NCI-H345 treated with DMSO at 0.1 percent for 48 hours (cell line): ENCODE measurements at regions not wholly inside any gene's neighbourhood (a gene's known extent, or its start where the extent isn't known, plus 50 kb on each side); places are given as distances from the start of the nearest gene placed in this dataset.
"Not testable (repeated sequence)": the region's sequence is repeated elsewhere in the genome, so short reads cannot be mapped to it uniquely, and the experiment has no call there.

Source experiments
- DNase-seq: peaks from one replicate; lab custom pipeline; 2025; ENCODE audit not compliant: unreplicated experiment; lab: John Stamatoyannopoulos, UW

GRCh38 chr15:67918205-67918861 lies 78.5 kb upstream of the RNU6-1 start:
- DNase-seq: no peak

GRCh38 chr15:67920524-67921240 lies 80.8 kb upstream of the RNU6-1 start:
- DNase-seq: no peak

- no peak for DNase-seq
These were observed 82.3 kb upstream of the RNU6-1 start for GRCh38 chr15:67922106-67922675.

GRCh38 chr15:67922971-67923945 lies 83.4 kb upstream of the RNU6-1 start:
- DNase-seq: peak; percentile 94

- no peak for DNase-seq
These were observed 84.6 kb upstream of the RNU6-1 start for GRCh38 chr15:67924359-67924974.

GRCh38 chr15:67925182-67925581 lies 85.3 kb upstream of the RNU6-1 start:
- DNase-seq: no peak

GRCh38 chr15:67927501-67928168 lies 87.8 kb upstream of the RNU6-1 start:
- no peak for DNase-seq

GRCh38 chr15:67928666-67929065 lies 88.8 kb upstream of the RNU6-1 start:
- no peak for DNase-seq

- no peak for DNase-seq
These were observed 90.9 kb upstream of the RNU6-1 start for GRCh38 chr15:67930720-67931119.

- DNase-seq: no peak
These were observed 92.0 kb upstream of the RNU6-1 start for GRCh38 chr15:67931861-67932260.

GRCh38 chr15:67934126-67934525 lies 94.3 kb upstream of the RNU6-1 start:
- not testable (repeated sequence) for DNase-seq

- no peak for DNase-seq
These were observed 95.4 kb upstream of the RNU6-1 start for GRCh38 chr15:67935244-67935643.

- no peak for DNase-seq
These were observed 96.4 kb upstream of the RNU6-1 start for GRCh38 chr15:67936258-67936657.

GRCh38 chr15:67937153-67937761 lies 97.4 kb upstream of the RNU6-1 start:
- DNase-seq: no peak

GRCh38 chr15:67939179-67939578 lies 99.3 kb upstream of the RNU6-1 start:
- DNase-seq: not testable (repeated sequence)

- DNase-seq: not testable (repeated sequence)
These were observed 99.9 kb upstream of the RNU6-1 start for GRCh38 chr15:67939588-67940323.

GRCh38 chr15:67940324-67940719 lies 100.5 kb upstream of the RNU6-1 start:
- DNase-seq: no peak

GRCh38 chr15:67941648-67942310 lies 101.9 kb upstream of the RNU6-1 start:
- DNase-seq: no peak

- no peak for DNase-seq
These were observed 103.6 kb upstream of the RNU6-1 start for GRCh38 chr15:67943475-67943874.
